Pons (tissue), 1 donor: ENCODE measurements at regions not wholly inside any gene's neighbourhood (a gene's known extent, or its start where the extent isn't known, plus 50 kb on each side); places are given as distances from the start of the nearest gene placed in this dataset.
A peak's percentile ranks its signal among the peaks of the same experiment; 100 is the strongest.

Experiments used
- DNase-seq: peaks from one replicate; pipeline ENCODE4 v3.0.0-alpha.2; 2016; ENCODE audit warnings: low spot score

- DNase-seq, result no peak
Measured at GRCh38 chr13:33746867-33747266, 71.1 kb upstream of the RFC3 start.

- no peak for DNase-seq
Measured at GRCh38 chr13:33751151-33751550, 66.8 kb upstream of the RFC3 start.

GRCh38 chr13:33752094-33752493 is 65.9 kb upstream of the RFC3 start:
- no peak for DNase-seq

GRCh38 chr13:33752597-33752996 is 65.4 kb upstream of the RFC3 start:
- DNase-seq, result no peak

GRCh38 chr13:33756929-33757328 is 61.0 kb upstream of the RFC3 start:
- DNase-seq, result no peak

GRCh38 chr13:33757713-33758112 is 60.2 kb upstream of the RFC3 start:
- DNase-seq, result peak; percentile 74

GRCh38 chr13:33758113-33758512 is 59.8 kb upstream of the RFC3 start:
- no peak for DNase-seq

- peak; percentile 7 for DNase-seq
Measured at GRCh38 chr13:33761740-33762139, 56.2 kb upstream of the RFC3 start.

- DNase-seq, result no peak
Measured at GRCh38 chr13:33763021-33763420, 54.9 kb upstream of the RFC3 start.

GRCh38 chr13:33764716-33765115 is 53.2 kb upstream of the RFC3 start:
- no peak for DNase-seq

- DNase-seq, result no peak
Measured at GRCh38 chr13:33766329-33767123, 51.4 kb upstream of the RFC3 start.

- no peak for DNase-seq
Measured at GRCh38 chr13:33767140-33767539, 50.8 kb upstream of the RFC3 start.
